ENCODE measurements at regions not wholly inside any gene's neighbourhood (a gene's known extent, or its start where the extent isn't known, plus 50 kb on each side); places are given as distances from the start of the nearest gene placed in this dataset.

GRCh38 chr6:12221856-12222255 lies 68.3 kb upstream of the EDN1 start:
- TF ChIP-seq CTCF (IDR thresholded peaks at IDR 0.05; ENCODE audit: low read length, missing control alignments) = no peak
- no peak overlapping the region for H3K4me3 ChIP-seq (replicated peaks; ENCODE audit: low read depth, low read length)
- DNase-seq (ENCODE audit: low read depth) = no peak

DNA sequence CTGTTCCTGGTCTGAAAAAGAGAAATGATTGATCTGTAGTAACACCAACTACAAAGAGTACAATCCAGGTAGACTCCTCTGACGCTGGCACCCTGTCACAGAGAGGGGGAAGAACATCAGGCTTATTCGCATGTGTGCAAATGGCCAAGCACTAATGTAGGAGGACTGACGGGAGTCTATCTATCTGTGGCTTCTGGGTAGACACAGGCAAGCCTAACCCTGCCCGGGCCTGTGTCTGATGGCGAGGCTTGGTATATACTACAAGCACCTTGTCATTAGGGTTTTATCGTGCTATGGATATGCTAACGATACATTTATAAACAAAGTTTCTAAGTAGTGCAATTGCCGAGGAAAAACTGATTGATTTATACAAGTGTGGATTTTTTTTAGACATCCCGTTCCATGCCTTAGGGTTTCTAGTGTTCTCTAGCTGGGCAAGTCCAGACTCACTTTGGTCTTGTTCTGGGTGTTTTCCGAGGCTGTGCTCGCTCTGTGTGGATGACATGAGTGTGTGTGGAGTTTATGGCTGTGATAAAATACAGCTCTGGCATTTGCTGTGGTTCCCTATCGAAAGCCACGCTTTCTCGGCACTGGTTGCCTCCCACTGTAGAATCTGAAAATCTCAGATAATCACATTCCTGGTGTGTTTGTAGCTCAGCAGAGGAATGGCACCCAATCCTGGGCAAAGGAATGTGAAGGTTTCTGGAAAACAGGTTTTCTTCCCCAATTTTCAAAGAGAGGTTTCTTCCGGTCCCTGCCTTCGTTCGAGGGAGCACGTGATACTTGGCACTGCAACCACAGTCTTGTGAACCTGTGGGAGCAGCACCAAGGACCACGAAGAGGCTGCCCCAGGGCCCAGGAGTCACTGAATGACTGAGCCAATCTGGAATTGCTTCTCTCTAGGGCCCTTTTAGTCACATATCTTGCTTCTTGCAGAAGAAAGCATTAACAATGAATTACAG lies 67.5 kb upstream of the EDN1 start:
- no peak for DNase-seq (ENCODE audit: low read depth)
- TF ChIP-seq CTCF (IDR thresholded peaks at IDR 0.05; ENCODE audit: low read length, missing control alignments) = no peak
- no peak overlapping the region for H3K4me3 ChIP-seq (replicated peaks; ENCODE audit: low read depth, low read length)

GRCh38 chr6:12223383-12223782 lies 66.8 kb upstream of the EDN1 start:
- TF ChIP-seq CTCF (IDR thresholded peaks at IDR 0.05; ENCODE audit: low read length, missing control alignments) = no peak
- no peak overlapping the region for H3K4me3 ChIP-seq (replicated peaks; ENCODE audit: low read depth, low read length)
- DNase-seq (ENCODE audit: low read depth) = no peak

DNA sequence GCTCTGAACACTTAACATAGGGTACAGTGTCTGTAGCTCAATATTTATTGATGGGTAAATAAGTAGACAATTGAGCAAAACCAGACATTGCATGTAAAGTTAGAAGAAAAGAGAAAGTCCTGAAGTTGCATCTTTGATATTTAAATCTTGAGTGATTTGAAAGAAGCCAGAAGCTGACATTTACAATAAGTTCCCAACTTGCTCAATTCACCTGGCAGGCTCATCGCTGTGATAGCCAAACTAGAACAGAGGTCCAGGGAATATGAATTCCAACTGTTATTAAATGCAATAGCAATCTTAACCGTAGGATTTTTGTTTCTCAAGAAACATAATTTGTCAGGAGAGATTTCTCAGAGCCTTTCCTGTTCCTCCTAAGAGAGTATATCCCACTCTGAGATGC lies 65.9 kb upstream of the EDN1 start:
- no peak overlapping the region for H3K4me3 ChIP-seq (replicated peaks; ENCODE audit: low read depth, low read length)
- DNase-seq (ENCODE audit: low read depth) = no peak
- TF ChIP-seq CTCF (IDR thresholded peaks at IDR 0.05; ENCODE audit: low read length, missing control alignments) = no peak

DNA sequence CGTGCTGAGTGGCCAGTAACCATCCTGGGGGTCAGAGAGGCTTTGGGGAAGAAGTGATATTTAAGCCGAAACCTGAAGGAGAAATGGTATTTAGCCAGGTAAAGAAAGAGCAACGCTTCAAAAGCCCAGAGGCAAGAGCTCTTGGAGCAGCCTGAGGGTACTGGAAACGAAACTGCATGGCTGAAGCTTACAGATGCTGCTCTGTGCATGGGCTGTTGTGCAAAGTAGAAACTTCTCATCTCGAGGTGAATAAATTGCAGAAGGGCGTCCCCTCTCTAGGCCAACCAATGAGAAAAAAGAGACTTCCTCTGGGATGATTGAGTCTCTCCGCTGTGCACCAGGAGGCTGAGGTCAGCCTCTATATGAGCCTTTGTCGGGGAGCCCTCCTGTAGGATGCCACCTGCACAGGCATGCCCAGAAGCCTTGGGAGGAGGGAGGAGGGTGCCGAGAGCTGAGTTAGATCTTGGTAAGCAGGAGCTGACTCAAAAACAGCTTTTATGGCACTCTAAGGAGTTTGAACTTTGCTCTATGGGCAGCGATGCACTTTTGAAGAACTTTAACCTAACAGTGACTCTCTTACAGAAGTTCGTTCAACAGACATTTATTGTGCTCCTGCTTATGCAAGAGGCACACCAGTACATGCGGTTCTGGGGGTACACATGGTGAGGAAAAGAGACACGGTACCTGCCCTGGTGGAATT lies 61.6 kb upstream of the EDN1 start:
- no peak for DNase-seq (ENCODE audit: low read depth)
- TF ChIP-seq CTCF (IDR thresholded peaks at IDR 0.05; ENCODE audit: low read length, missing control alignments) = no peak
- H3K4me3 ChIP-seq (replicated peaks; ENCODE audit: low read depth, low read length) = no peak overlapping the region

DNA sequence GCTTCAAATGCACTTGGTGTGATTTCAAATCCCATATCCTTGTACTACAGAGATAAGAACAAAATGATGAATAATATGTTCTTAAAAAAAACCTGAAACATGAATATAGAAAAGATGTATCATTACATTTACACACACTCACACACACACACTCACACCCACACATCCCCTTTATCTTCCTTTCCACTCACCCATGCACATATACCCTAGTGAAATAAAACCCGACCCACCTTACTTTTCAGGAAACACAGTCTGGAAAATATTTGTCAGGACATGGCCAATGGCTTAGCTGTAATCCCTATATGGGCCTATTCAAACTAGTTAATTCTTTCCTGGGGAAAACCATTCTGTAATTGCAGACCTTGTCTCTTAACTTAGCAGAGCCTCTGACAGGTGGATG lies 60.8 kb upstream of the EDN1 start:
- DNase-seq (ENCODE audit: low read depth) = no peak
- TF ChIP-seq CTCF (IDR thresholded peaks at IDR 0.05; ENCODE audit: low read length, missing control alignments) = no peak

More for the DNA sequence above, 60.8 kb upstream of the EDN1 start:
- no peak overlapping the region for H3K4me3 ChIP-seq (replicated peaks; ENCODE audit: low read depth, low read length)
